Neural progenitor cell (in vitro differentiated cells): ENCODE measurements at regions not wholly inside any gene's neighbourhood (a gene's known extent, or its start where the extent isn't known, plus 50 kb on each side); places are given as distances from the start of the nearest gene placed in this dataset.

Experiments
- DNase-seq: peaks from one replicate; pipeline ENCODE4 v3.0.0-alpha.2; 2016; ENCODE audit warnings: low spot score
- H2AFZ ChIP-seq: fragments of 200-600 bp; sonication (generic); replicated peaks from 2 replicates; pipeline ENCODE4 v1.6.1; 2016; ENCODE audit warnings: antibody characterized with exemption
- H3F3A ChIP-seq: fragments of 200-600 bp; sonication (generic); 2 replicates; pipeline ENCODE4 v1.6.1; 2016; ENCODE audit warnings: antibody characterized with exemption, low read depth
- H3K27ac ChIP-seq: fragments of 200-600 bp; sonication (generic); 2 replicates; pipeline ENCODE4 v1.5.1; 2016; ENCODE audit warnings: mild to moderate bottlenecking
- H3K27me3 ChIP-seq: fragments of 200-600 bp; sonication (generic); 2 replicates; pipeline ENCODE4 v1.6.1; 2016; ENCODE audit warnings: mild to moderate bottlenecking, moderate library complexity
- H3K36me3 ChIP-seq: fragments of 200-600 bp; sonication (generic); 2 replicates; pipeline ENCODE4 v1.5.1; 2016
- H3K4me1 ChIP-seq: fragments of 200-600 bp; sonication (generic); 2 replicates; pipeline ENCODE4 v1.6.1; 2016; ENCODE audit warnings: mixed run types
- H3K4me2 ChIP-seq: fragments of 200-600 bp; sonication (generic); 2 replicates; pipeline ENCODE4 v1.6.1; 2016
- H3K4me3 ChIP-seq: fragments of 200-600 bp; sonication (generic); 2 replicates; pipeline ENCODE4 v1.5.1; 2016
- H3K79me2 ChIP-seq: fragments of 200-600 bp; sonication (generic); 2 replicates; pipeline ENCODE4 v1.6.1; 2016; ENCODE audit warnings: low read depth
- H3K9ac ChIP-seq: fragments of 200-600 bp; sonication (generic); 2 replicates; pipeline ENCODE4 v1.6.1; 2016
- H3K9me3 ChIP-seq: fragments of 200-600 bp; sonication (generic); 2 replicates; pipeline ENCODE4 v1.5.1; 2016; ENCODE audit warnings: low read depth
- H4K20me1 ChIP-seq: fragments of 200-600 bp; sonication (generic); 2 replicates; pipeline ENCODE4 v1.6.1; 2016; ENCODE audit warnings: low read depth
- H3K27ac Mint-ChIP-seq: 3 replicates; pipeline ENCODE4 v1.8.0; 2021; ENCODE audit warnings: mixed read lengths
- H3K27me3 Mint-ChIP-seq: 2 replicates; pipeline ENCODE4 v1.8.0; 2022; ENCODE audit warnings: low read depth, mild to moderate bottlenecking, inconsistent platforms, moderate library complexity, mixed read lengths; ENCODE audit not compliant: insufficient read depth
- H3K36me3 Mint-ChIP-seq: 3 replicates; pipeline ENCODE4 v1.8.0; 2021; ENCODE audit warnings: mixed read lengths
- H3K4me1 Mint-ChIP-seq: 3 replicates; pipeline ENCODE4 v1.8.0; 2021; ENCODE audit warnings: mixed read lengths
- H3K4me3 Mint-ChIP-seq: 3 replicates; pipeline ENCODE4 v1.8.0; 2021; ENCODE audit warnings: mild to moderate bottlenecking, moderate library complexity, mixed read lengths
- H3K9me3 Mint-ChIP-seq: 3 replicates; pipeline ENCODE4 v1.8.0; 2020; ENCODE audit warnings: mixed read lengths
- EZH2 ChIP-seq: fragments of 200-600 bp; sonication (generic); IDR thresholded peaks from 2 replicates; pipeline ENCODE4 v1.6.1; 2017; ENCODE audit warnings: antibody characterized with exemption, mild to moderate bottlenecking, moderate library complexity
- EZH2phosphoT487 ChIP-seq: fragments of 200-600 bp; sonication (generic); IDR thresholded peaks from 2 replicates; pipeline ENCODE4 v1.6.1; 2017; ENCODE audit warnings: antibody characterized with exemption
- TF ChIP-seq, protein P1 (sequence below): fragments of 200-600 bp; sonication (generic); IDR thresholded peaks from 2 replicates; pipeline ENCODE4 v1.5.1; 2017; ENCODE audit warnings: antibody characterized with exemption, mild to moderate bottlenecking

DNA sequence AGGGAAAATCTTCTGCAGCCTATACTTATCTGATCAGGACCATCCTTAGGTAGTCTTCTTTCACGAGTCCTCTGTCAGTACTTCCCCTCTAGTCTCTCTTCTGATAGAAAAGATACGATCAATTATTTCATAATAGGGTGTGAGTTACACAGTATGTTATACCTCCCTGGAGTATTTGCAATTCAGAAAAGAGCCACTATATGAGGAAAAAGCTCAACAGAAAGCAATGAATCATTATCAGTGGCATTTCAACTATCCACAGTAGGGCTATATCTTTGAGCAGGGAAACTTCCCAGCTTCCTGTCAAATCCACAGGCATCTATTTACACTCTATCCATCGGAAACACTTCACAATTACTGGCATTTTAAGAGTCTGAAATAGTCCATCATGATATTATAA is 105.3 kb upstream of the ACVR2A start:
- Histone ChIP-seq H3F3A (no peaks in the 10 kb centered on the region), H3K4me2 (no peak overlapping the region), H3K9me3 (no peaks in the 10 kb centered on the region), H3K36me3 (no peaks in the 10 kb centered on the region), H3K4me3 (no peak overlapping the region), H3K4me1 (no peaks in the 10 kb centered on the region), H4K20me1 (no peaks in the 10 kb centered on the region), H3K79me2 (no peaks in the 10 kb centered on the region), H3K9ac (no peak overlapping the region), H2AFZ (no peak overlapping the region), H3K27me3 (no peaks in the 10 kb centered on the region), H3K27ac (no peak overlapping the region)
- TF ChIP-seq, protein P1, sequence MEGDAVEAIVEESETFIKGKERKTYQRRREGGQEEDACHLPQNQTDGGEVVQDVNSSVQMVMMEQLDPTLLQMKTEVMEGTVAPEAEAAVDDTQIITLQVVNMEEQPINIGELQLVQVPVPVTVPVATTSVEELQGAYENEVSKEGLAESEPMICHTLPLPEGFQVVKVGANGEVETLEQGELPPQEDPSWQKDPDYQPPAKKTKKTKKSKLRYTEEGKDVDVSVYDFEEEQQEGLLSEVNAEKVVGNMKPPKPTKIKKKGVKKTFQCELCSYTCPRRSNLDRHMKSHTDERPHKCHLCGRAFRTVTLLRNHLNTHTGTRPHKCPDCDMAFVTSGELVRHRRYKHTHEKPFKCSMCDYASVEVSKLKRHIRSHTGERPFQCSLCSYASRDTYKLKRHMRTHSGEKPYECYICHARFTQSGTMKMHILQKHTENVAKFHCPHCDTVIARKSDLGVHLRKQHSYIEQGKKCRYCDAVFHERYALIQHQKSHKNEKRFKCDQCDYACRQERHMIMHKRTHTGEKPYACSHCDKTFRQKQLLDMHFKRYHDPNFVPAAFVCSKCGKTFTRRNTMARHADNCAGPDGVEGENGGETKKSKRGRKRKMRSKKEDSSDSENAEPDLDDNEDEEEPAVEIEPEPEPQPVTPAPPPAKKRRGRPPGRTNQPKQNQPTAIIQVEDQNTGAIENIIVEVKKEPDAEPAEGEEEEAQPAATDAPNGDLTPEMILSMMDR, result no peak
- TF ChIP-seq EZH2, result no peak
- no peak for TF ChIP-seq EZH2phosphoT487
- Mint-ChIP-seq H3K9me3 (no peaks in the 10 kb centered on the region), H3K4me1 (no peaks in the 10 kb centered on the region), H3K36me3 (no peaks in the 10 kb centered on the region), H3K27me3 (no peaks in the 10 kb centered on the region), H3K27ac (no peak overlapping the region), H3K4me3 (no peak overlapping the region)
- no peak for DNase-seq

DNA sequence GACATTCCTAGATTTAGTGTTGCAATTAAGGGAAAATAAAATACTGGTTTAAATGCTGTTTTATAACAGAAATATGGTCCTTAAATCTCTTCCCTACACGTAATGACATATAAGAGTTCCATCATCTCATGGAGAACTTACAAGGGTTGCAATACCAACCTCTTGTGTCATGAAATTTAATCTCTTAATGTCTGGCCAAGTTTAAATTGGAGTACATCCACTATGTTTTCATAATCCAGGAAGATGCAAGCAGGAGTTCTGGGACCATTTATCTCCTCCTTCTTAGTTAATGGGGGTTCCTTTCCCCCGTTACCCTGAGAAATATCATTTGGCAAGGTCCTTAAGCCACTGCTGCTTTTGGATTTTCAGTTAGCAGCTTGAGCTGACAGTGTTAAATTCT is 126.0 kb upstream of the ACVR2A start:
- H3K4me1 Mint-ChIP-seq, result no peaks in the 10 kb centered on the region
- no peak overlapping the region for H3K4me2 ChIP-seq
- no peaks in the 10 kb centered on the region for H3K36me3 Mint-ChIP-seq
- no peaks in the 10 kb centered on the region for H3K27me3 ChIP-seq
- no peak overlapping the region for H2AFZ ChIP-seq
- no peak overlapping the region for H3K27ac ChIP-seq
- no peaks in the 10 kb centered on the region for H3K36me3 ChIP-seq
- H4K20me1 ChIP-seq, result no peaks in the 10 kb centered on the region
- no peak overlapping the region for H3K4me3 ChIP-seq
- H3F3A ChIP-seq, result no peaks in the 10 kb centered on the region
- H3K27me3 Mint-ChIP-seq, result no peaks in the 10 kb centered on the region
- no peaks in the 10 kb centered on the region for H3K9me3 ChIP-seq
- H3K4me1 ChIP-seq, result peaks cover 9% of the 10 kb centered on the region
- no peaks in the 10 kb centered on the region for H3K79me2 ChIP-seq
- no peak overlapping the region for H3K4me3 Mint-ChIP-seq
- H3K27ac Mint-ChIP-seq, result no peak overlapping the region
- H3K9ac ChIP-seq, result no peak overlapping the region
- no peak for DNase-seq
- no peaks in the 10 kb centered on the region for H3K9me3 Mint-ChIP-seq
- TF ChIP-seq EZH2, result no peak

DNA sequence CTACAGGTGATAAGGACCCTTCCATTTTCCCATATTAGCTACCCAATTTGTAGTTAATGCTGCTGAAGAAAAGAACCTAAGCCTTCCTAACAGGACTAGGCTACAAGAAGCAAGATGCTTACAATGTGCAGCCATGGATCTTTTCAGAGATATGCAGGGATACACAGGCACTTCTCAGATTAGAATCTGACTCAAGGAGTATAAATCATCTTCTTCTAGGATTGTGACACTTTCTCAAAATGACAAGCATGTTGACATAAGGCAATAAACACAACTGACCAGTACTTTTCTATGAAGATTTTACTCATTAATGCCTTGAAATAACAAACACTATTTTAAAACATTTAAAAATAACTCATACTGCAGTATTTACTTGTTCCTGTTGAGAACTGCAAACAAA is 127.9 kb upstream of the ACVR2A start:
- peaks cover 3% of the 10 kb centered on the region for H3K27me3 Mint-ChIP-seq
- no peak overlapping the region for H3K4me3 ChIP-seq
- H3K4me1 Mint-ChIP-seq, result no peaks in the 10 kb centered on the region
- no peaks in the 10 kb centered on the region for H3K36me3 Mint-ChIP-seq
- DNase-seq, result no peak
- no peak overlapping the region for H3K27ac Mint-ChIP-seq
- TF ChIP-seq, protein P1, result no peak
- TF ChIP-seq EZH2phosphoT487 (no peak), EZH2 (no peak)
- H2AFZ ChIP-seq, result no peak overlapping the region
- no peaks in the 10 kb centered on the region for H3K9me3 Mint-ChIP-seq
- no peak overlapping the region for H3K4me3 Mint-ChIP-seq
- H4K20me1 ChIP-seq, result no peaks in the 10 kb centered on the region
- H3K9me3 ChIP-seq, result no peaks in the 10 kb centered on the region
- H3K9ac ChIP-seq, result no peak overlapping the region
- H3K27me3 ChIP-seq, result no peaks in the 10 kb centered on the region
- H3K79me2 ChIP-seq, result no peaks in the 10 kb centered on the region
- H3F3A ChIP-seq, result no peaks in the 10 kb centered on the region
- no peaks in the 10 kb centered on the region for H3K4me1 ChIP-seq
- no peak overlapping the region for H3K27ac ChIP-seq
- no peaks in the 10 kb centered on the region for H3K36me3 ChIP-seq
- no peak overlapping the region for H3K4me2 ChIP-seq

DNA sequence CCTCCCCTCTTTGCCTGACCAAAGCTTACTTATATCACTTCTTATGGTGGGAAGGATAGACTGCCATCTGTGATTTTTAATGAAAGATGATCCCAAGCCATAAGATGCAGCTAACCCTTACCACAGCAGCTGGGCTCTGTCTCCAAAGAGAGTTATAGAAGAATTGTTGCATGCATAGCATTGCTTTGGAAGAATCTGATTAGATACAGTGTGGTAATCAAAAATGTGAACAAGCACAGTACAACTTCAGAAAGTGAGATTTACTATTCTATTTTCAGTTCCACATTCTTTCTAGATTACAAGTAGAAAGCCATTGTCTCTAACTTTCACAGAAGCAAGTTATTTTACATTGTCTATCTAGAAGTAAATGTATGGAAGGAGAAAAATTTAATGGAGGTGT is 129.0 kb upstream of the ACVR2A start:
- Histone ChIP-seq H4K20me1 (no peaks in the 10 kb centered on the region), H3K4me3 (no peak overlapping the region), H3K27ac (no peak overlapping the region), H3K9ac (no peak overlapping the region), H3K27me3 (no peaks in the 10 kb centered on the region), H3K36me3 (no peaks in the 10 kb centered on the region), H3K4me1 (no peaks in the 10 kb centered on the region), H3K79me2 (no peaks in the 10 kb centered on the region), H3K4me2 (no peak overlapping the region), H3F3A (no peaks in the 10 kb centered on the region), H3K9me3 (no peaks in the 10 kb centered on the region), H2AFZ (no peak overlapping the region)
- no peak for DNase-seq
- H3K4me1 Mint-ChIP-seq, result no peaks in the 10 kb centered on the region
- peaks cover 3% of the 10 kb centered on the region for H3K27me3 Mint-ChIP-seq
- TF ChIP-seq EZH2phosphoT487 (no peak), EZH2 (no peak)
- TF ChIP-seq, protein P1, result no peak
- H3K36me3 Mint-ChIP-seq, result no peaks in the 10 kb centered on the region
- no peaks in the 10 kb centered on the region for H3K9me3 Mint-ChIP-seq
- H3K27ac Mint-ChIP-seq, result no peak overlapping the region
- no peak overlapping the region for H3K4me3 Mint-ChIP-seq
